ENCODE measurements at regions not wholly inside any gene's neighbourhood (a gene's known extent, or its start where the extent isn't known, plus 50 kb on each side); places are given as distances from the start of the nearest gene placed in this dataset.

DNA sequence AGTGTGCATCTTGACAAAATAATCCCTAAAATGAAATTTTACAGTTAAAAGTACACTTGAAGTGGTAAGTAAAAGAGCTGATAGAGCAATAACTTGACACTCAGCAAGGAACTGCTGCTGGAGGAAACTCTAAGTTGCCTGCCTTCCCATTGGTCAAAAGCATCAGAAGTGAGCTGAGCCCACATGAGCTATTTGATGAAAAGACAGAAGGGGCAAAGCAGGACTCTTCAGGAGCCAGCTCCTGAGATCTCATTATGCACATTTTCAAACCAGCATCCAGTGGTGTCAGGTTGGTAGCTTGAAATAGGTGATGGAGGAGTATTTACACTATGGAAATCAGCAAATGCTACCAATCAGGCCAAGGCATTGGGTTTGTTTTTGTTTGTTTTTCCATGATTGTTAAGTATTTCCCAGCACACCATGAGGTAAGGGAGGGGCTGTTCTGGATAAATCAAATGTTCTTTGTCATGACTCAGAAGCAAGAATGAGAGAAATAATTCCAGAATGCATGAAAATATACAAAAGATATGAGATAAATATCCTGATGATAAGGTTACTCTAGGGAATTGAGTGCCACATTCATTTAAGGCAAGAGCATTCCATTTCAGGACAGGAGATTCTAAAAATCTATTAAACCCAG is 316.6 kb downstream of the SNX13 start:
- peaks cover 20% of the 10 kb centered on the region for H3K4me1 ChIP-seq (ENCODE audit: insufficient read depth, low read length)
- H4K20me1 ChIP-seq (ENCODE audit: insufficient read depth, low read length), result no peaks in the 10 kb centered on the region
- H3K9ac ChIP-seq (ENCODE audit: insufficient read depth, low read depth, low read length), result no peak overlapping the region
- H3K79me2 ChIP-seq (ENCODE audit: insufficient read depth, low read length), result no peaks in the 10 kb centered on the region
- H3K9me3 ChIP-seq (ENCODE audit: low read length), result no peaks in the 10 kb centered on the region
- H2AFZ ChIP-seq (ENCODE audit: low read length), result no peak overlapping the region
- H3K36me3 ChIP-seq (replicated peaks in 1 of 2; ENCODE audit: control insufficient read depth in 1 of 2, insufficient read depth in 2 of 2, low read length in 2 of 2), result no peaks in the 10 kb centered on the region
- H3K27me3 ChIP-seq (ENCODE audit: control insufficient read depth in 1 of 2, insufficient read depth in 2 of 2, low read length in 2 of 2), result no peaks in the 10 kb centered on the region
- ChIA-PET POLR2A (no interaction called here), CTCF (ENCODE audit: low intra/inter-chr PET ratio, low total read pairs) (no interaction called here)
- no peak overlapping the region for H3K4me2 ChIP-seq (ENCODE audit: low read depth, low read length)
- in situ Hi-C loops (cut with HindIII; ENCODE audit: extremely low pct_ligation_motif_present, low pct_unique_long_range_greater_than_20kb), result no loop called here
- BruUV-seq (replicated peaks), result no TSS peak
- ATAC-seq (no peak), DNase-seq (ENCODE audit: low spot score) (no peak), FAIRE-seq (no peak)
- H3K4me3 ChIP-seq (replicated peaks in 1 of 3; ENCODE audit: insufficient read depth in 1 of 3, low read depth in 2 of 3, low read length in 3 of 3), result no peak overlapping the region
- no peak for TF ChIP-seq NPAS2 (CRISPR knock-in tag; IDR thresholded peaks at IDR 0.05; ENCODE audit: borderline replicate concordance)
- intact Hi-C loops (cut with micrococcal nuclease; ENCODE audit: unreplicated experiment), result no loop called here
- no peak overlapping the region for H3K27ac ChIP-seq (ENCODE audit: extremely low read length, insufficient read depth, low read length)

DNA sequence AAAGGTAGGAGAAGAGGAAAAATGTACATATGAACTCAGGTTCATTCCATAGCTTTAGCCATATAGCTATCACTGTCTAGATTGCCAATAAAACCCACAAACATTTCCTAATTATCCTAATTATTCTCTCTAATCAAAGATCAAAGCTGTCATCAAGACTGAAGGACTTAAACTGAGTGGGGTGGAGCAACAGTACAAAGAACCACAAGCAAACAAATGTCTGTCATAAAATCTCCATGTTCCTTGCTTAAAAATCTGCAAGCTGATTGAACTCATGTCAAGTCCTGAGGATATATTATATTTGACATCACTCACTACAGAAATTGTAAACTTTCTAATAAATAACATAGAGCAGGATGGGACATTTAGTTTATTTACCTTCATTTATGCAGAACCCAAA is 315.9 kb downstream of the SNX13 start:
- Histone ChIP-seq H3K79me2 (ENCODE audit: insufficient read depth, low read length) (no peaks in the 10 kb centered on the region), H3K36me3 (replicated peaks in 1 of 2; ENCODE audit: control insufficient read depth in 1 of 2, insufficient read depth in 2 of 2, low read length in 2 of 2) (no peaks in the 10 kb centered on the region), H3K27me3 (ENCODE audit: control insufficient read depth in 1 of 2, insufficient read depth in 2 of 2, low read length in 2 of 2) (no peaks in the 10 kb centered on the region), H3K9ac (ENCODE audit: insufficient read depth, low read depth, low read length) (no peak overlapping the region), H4K20me1 (ENCODE audit: insufficient read depth, low read length) (no peaks in the 10 kb centered on the region), H3K4me3 (replicated peaks in 1 of 3; ENCODE audit: insufficient read depth in 1 of 3, low read depth in 2 of 3, low read length in 3 of 3) (no peak overlapping the region), H3K4me1 (ENCODE audit: insufficient read depth, low read length) (peaks cover 13% of the 10 kb centered on the region), H3K4me2 (ENCODE audit: low read depth, low read length) (no peak overlapping the region), H2AFZ (ENCODE audit: low read length) (no peak overlapping the region), H3K27ac (ENCODE audit: extremely low read length, insufficient read depth, low read length) (no peak overlapping the region), H3K9me3 (ENCODE audit: low read length) (no peaks in the 10 kb centered on the region)
- ATAC-seq, result no peak
- intact Hi-C loops (cut with micrococcal nuclease; ENCODE audit: unreplicated experiment) (no loop called here), in situ Hi-C loops (cut with HindIII; ENCODE audit: extremely low pct_ligation_motif_present, low pct_unique_long_range_greater_than_20kb) (no loop called here)
- BruUV-seq (replicated peaks), result no TSS peak
- no peak for TF ChIP-seq ZNF205 (CRISPR knock-in tag; IDR thresholded peaks at IDR 0.05)
- DNase-seq (ENCODE audit: low spot score), result no peak
- ChIA-PET POLR2A (no interaction called here), CTCF (ENCODE audit: low intra/inter-chr PET ratio, low total read pairs) (no interaction called here)
- no peak for FAIRE-seq

DNA sequence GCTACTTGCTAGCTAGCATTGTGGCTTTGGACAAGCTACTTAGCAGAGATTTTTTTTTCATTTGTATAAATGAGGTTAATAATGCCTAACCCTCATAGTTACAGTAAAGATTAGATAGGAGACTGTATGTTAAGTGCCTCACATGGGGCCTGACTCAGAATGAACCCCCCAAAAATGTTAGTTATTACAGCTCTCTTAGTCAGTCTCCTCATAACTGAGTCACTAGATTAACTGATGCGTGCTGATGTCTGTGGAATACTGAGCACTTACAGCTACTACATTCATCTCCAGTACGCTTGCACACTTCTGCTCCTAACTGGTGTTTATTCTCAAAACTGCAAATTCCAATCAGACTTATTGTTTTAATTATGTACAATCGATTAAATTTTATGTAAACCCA is 315.3 kb downstream of the SNX13 start:
- intact Hi-C loops (cut with micrococcal nuclease; ENCODE audit: unreplicated experiment), result no loop called here
- CTCF ChIA-PET (ENCODE audit: low intra/inter-chr PET ratio, low total read pairs), result no interaction called here
- Histone ChIP-seq H3K79me2 (ENCODE audit: insufficient read depth, low read length) (no peaks in the 10 kb centered on the region), H3K27me3 (ENCODE audit: control insufficient read depth in 1 of 2, insufficient read depth in 2 of 2, low read length in 2 of 2) (no peaks in the 10 kb centered on the region), H4K20me1 (ENCODE audit: insufficient read depth, low read length) (no peaks in the 10 kb centered on the region), H3K36me3 (replicated peaks in 1 of 2; ENCODE audit: control insufficient read depth in 1 of 2, insufficient read depth in 2 of 2, low read length in 2 of 2) (no peaks in the 10 kb centered on the region), H3K9ac (ENCODE audit: insufficient read depth, low read depth, low read length) (no peak overlapping the region), H3K4me1 (ENCODE audit: insufficient read depth, low read length) (peaks cover 7% of the 10 kb centered on the region), H3K4me2 (ENCODE audit: low read depth, low read length) (no peak overlapping the region), H2AFZ (ENCODE audit: low read length) (no peak overlapping the region), H3K27ac (ENCODE audit: extremely low read length, insufficient read depth, low read length) (no peak overlapping the region), H3K4me3 (replicated peaks in 1 of 3; ENCODE audit: insufficient read depth in 1 of 3, low read depth in 2 of 3, low read length in 3 of 3) (no peak overlapping the region), H3K9me3 (ENCODE audit: low read length) (no peaks in the 10 kb centered on the region)
- in situ Hi-C loops (cut with HindIII; ENCODE audit: extremely low pct_ligation_motif_present, low pct_unique_long_range_greater_than_20kb), result no loop called here
- ATAC-seq (no peak), DNase-seq (ENCODE audit: low spot score) (no peak), FAIRE-seq (no peak)
- POLR2A ChIA-PET, result no interaction called here
- no TSS peak for BruUV-seq (replicated peaks)
- 52% methylated on average over 3 of the region's 3 CpGs for WGBS (ENCODE audit: low lambda C conversion rate)
- TF ChIP-seq SP4 (CRISPR knock-in tag; IDR thresholded peaks at IDR 0.05), result no peak
- no peak for TF ChIP-seq TP53 (CRISPR knock-in tag; conservative IDR thresholded peaks at IDR 0.05)
- TF ChIP-seq, protein P1, sequence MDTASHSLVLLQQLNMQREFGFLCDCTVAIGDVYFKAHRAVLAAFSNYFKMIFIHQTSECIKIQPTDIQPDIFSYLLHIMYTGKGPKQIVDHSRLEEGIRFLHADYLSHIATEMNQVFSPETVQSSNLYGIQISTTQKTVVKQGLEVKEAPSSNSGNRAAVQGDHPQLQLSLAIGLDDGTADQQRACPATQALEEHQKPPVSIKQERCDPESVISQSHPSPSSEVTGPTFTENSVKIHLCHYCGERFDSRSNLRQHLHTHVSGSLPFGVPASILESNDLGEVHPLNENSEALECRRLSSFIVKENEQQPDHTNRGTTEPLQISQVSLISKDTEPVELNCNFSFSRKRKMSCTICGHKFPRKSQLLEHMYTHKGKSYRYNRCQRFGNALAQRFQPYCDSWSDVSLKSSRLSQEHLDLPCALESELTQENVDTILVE (CRISPR knock-in tag; IDR thresholded peaks at IDR 0.05), result no peak
- TF ChIP-seq, protein P2, sequence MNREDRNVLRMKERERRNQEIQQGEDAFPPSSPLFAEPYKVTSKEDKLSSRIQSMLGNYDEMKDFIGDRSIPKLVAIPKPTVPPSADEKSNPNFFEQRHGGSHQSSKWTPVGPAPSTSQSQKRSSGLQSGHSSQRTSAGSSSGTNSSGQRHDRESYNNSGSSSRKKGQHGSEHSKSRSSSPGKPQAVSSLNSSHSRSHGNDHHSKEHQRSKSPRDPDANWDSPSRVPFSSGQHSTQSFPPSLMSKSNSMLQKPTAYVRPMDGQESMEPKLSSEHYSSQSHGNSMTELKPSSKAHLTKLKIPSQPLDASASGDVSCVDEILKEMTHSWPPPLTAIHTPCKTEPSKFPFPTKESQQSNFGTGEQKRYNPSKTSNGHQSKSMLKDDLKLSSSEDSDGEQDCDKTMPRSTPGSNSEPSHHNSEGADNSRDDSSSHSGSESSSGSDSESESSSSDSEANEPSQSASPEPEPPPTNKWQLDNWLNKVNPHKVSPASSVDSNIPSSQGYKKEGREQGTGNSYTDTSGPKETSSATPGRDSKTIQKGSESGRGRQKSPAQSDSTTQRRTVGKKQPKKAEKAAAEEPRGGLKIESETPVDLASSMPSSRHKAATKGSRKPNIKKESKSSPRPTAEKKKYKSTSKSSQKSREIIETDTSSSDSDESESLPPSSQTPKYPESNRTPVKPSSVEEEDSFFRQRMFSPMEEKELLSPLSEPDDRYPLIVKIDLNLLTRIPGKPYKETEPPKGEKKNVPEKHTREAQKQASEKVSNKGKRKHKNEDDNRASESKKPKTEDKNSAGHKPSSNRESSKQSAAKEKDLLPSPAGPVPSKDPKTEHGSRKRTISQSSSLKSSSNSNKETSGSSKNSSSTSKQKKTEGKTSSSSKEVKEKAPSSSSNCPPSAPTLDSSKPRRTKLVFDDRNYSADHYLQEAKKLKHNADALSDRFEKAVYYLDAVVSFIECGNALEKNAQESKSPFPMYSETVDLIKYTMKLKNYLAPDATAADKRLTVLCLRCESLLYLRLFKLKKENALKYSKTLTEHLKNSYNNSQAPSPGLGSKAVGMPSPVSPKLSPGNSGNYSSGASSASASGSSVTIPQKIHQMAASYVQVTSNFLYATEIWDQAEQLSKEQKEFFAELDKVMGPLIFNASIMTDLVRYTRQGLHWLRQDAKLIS (CRISPR knock-in tag; IDR thresholded peaks at IDR 0.05), result no peak
- TF ChIP-seq NRL (CRISPR knock-in tag; IDR thresholded peaks at IDR 0.05; ENCODE audit: borderline replicate concordance), result no peak

Measured in HepG2 (cell line).